GM12892 (cell line): ENCODE measurements at regions not wholly inside any gene's neighbourhood (a gene's known extent, or its start where the extent isn't known, plus 50 kb on each side); places are given as distances from the start of the nearest gene placed in this dataset.

Experiments used
- POLR2A ChIP-seq: IDR thresholded peaks from 2 replicates; pipeline ENCODE4 v1.6.1; 2011; ENCODE audit warnings: low read depth, low read length, control low read depth
- POLR2AphosphoS5 ChIP-seq: IDR thresholded peaks from 2 replicates; pipeline ENCODE4 v1.6.1; 2011; ENCODE audit warnings: low read depth, low read length, control low read depth
- TAF1 ChIP-seq: IDR thresholded peaks from 2 replicates; pipeline ENCODE4 v1.6.1; 2011; ENCODE audit warnings: low read depth, mild to moderate bottlenecking, control low read depth, low read length, borderline replicate concordance

DNA sequence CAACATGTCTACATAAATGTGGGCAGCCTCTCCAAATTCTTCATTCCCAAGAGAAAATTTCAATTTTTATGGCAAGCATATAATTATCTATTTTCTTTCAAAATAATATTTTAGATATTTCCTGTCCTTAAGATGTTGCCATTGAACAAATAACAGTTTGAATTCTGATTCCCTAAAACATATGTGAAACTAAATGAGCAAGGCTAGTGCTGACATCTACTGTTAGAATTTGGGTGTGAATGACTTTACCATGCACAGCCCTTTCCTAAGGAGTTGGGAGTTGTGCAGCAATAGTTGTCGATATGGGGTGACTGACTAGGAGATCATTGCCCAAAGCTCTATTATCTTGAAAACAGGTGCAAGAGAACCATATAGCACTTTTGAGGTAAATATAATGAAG, 108.2 kb upstream of the SLC38A4 start:
- TF ChIP-seq POLR2A: no peak
- TF ChIP-seq TAF1: no peak
- TF ChIP-seq POLR2AphosphoS5: no peak
